ENCODE measurements at regions not wholly inside any gene's neighbourhood (a gene's known extent, or its start where the extent isn't known, plus 50 kb on each side); places are given as distances from the start of the nearest gene placed in this dataset.

DNA sequence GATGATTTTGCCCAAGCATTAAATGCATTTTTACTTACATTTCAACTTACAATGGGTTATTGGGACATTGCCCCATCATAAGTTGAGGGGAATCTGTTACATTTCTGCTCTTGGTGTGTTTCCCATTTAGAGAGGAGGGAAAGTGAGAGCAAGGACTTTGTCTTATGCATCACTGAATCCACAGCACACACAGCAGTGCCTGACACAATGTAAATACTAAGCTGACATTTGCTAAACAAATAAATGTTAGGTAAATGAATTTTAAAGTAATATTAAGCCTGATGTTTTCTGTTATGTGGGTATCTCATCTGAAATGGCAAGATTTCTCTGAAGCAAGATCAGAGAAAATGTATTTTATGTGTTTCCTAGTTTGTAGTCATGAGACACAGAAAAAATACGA is 143.6 kb upstream of the STXBP5 start:
- H3K9ac ChIP-seq (ENCODE audit: low read depth in 1 of 2, low read length in 2 of 2): no peak overlapping the region
- H3K27me3 ChIP-seq (ENCODE audit: control insufficient read depth in 4 of 4, insufficient read depth in 4 of 4, low read length in 3 of 4): no peaks in the 10 kb centered on the region
- no peak overlapping the region for H3K27ac ChIP-seq (ENCODE audit: low read depth in 1 of 2, low read length in 2 of 2)
- H3K36me3 ChIP-seq (ENCODE audit: control insufficient read depth in 4 of 4, insufficient read depth in 3 of 4, low read depth in 1 of 4, low read length in 3 of 4): no peaks in the 10 kb centered on the region
- 74% methylated on average over 1 of the region's 1 CpG for WGBS
- H3K9me3 ChIP-seq (ENCODE audit: control insufficient read depth in 4 of 4, low read length in 3 of 4): no peaks in the 10 kb centered on the region
- H3K4me1 ChIP-seq (ENCODE audit: control insufficient read depth in 4 of 4, insufficient read depth in 4 of 4, low read length in 3 of 4): no peaks in the 10 kb centered on the region
- DNase-seq (ENCODE audit: low spot score): no peak
- TF ChIP-seq FOXA1 (IDR thresholded peaks at IDR 0.05) (no peak), SP1 (IDR thresholded peaks at IDR 0.05) (no peak), YY1 (IDR thresholded peaks at IDR 0.05) (no peak), HNF4G (IDR thresholded peaks at IDR 0.05) (no peak), NR2F2 (IDR thresholded peaks at IDR 0.05) (no peak), ATF3 (IDR thresholded peaks at IDR 0.05) (no peak), RAD21 (IDR thresholded peaks at IDR 0.05) (no peak), EGR1 (IDR thresholded peaks at IDR 0.05; ENCODE audit: low read depth in 2 of 2) (no peak), RXRA (IDR thresholded peaks at IDR 0.05) (no peak), HNF4A (conservative IDR thresholded peaks at IDR 0.05) (no peak), TAF1 (conservative IDR thresholded peaks at IDR 0.05) (no peak), MAX (IDR thresholded peaks at IDR 0.05) (no peak), FOXA2 (IDR thresholded peaks at IDR 0.05) (no peak), JUND (IDR thresholded peaks at IDR 0.05) (no peak), GABPA (IDR thresholded peaks at IDR 0.05 in 1 of 2, conservative IDR thresholded peaks at IDR 0.05 in 1 of 2) (no peak), ZBTB33 (IDR thresholded peaks at IDR 0.05) (no peak)
- TF ChIP-seq, protein P1, sequence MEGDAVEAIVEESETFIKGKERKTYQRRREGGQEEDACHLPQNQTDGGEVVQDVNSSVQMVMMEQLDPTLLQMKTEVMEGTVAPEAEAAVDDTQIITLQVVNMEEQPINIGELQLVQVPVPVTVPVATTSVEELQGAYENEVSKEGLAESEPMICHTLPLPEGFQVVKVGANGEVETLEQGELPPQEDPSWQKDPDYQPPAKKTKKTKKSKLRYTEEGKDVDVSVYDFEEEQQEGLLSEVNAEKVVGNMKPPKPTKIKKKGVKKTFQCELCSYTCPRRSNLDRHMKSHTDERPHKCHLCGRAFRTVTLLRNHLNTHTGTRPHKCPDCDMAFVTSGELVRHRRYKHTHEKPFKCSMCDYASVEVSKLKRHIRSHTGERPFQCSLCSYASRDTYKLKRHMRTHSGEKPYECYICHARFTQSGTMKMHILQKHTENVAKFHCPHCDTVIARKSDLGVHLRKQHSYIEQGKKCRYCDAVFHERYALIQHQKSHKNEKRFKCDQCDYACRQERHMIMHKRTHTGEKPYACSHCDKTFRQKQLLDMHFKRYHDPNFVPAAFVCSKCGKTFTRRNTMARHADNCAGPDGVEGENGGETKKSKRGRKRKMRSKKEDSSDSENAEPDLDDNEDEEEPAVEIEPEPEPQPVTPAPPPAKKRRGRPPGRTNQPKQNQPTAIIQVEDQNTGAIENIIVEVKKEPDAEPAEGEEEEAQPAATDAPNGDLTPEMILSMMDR (IDR thresholded peaks at IDR 0.05; ENCODE audit: low read depth, low read length, missing input control): no peak
- TF ChIP-seq, protein P2, sequence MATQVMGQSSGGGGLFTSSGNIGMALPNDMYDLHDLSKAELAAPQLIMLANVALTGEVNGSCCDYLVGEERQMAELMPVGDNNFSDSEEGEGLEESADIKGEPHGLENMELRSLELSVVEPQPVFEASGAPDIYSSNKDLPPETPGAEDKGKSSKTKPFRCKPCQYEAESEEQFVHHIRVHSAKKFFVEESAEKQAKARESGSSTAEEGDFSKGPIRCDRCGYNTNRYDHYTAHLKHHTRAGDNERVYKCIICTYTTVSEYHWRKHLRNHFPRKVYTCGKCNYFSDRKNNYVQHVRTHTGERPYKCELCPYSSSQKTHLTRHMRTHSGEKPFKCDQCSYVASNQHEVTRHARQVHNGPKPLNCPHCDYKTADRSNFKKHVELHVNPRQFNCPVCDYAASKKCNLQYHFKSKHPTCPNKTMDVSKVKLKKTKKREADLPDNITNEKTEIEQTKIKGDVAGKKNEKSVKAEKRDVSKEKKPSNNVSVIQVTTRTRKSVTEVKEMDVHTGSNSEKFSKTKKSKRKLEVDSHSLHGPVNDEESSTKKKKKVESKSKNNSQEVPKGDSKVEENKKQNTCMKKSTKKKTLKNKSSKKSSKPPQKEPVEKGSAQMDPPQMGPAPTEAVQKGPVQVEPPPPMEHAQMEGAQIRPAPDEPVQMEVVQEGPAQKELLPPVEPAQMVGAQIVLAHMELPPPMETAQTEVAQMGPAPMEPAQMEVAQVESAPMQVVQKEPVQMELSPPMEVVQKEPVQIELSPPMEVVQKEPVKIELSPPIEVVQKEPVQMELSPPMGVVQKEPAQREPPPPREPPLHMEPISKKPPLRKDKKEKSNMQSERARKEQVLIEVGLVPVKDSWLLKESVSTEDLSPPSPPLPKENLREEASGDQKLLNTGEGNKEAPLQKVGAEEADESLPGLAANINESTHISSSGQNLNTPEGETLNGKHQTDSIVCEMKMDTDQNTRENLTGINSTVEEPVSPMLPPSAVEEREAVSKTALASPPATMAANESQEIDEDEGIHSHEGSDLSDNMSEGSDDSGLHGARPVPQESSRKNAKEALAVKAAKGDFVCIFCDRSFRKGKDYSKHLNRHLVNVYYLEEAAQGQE (IDR thresholded peaks at IDR 0.05): no peak
- no peak overlapping the region for H3K4me3 ChIP-seq (ENCODE audit: low read depth in 1 of 3, low read length in 3 of 3)
